Gastroesophageal sphincter (tissue), 4 donors: ENCODE measurements at regions not wholly inside any gene's neighbourhood (a gene's known extent, or its start where the extent isn't known, plus 50 kb on each side); places are given as distances from the start of the nearest gene placed in this dataset.
"Not testable (repeated sequence)": the region's sequence is repeated elsewhere in the genome, so short reads cannot be mapped to it uniquely, and the experiment has no call there.

Experiments used
- ATAC-seq: fragments of 150-250 bp; one replicate; pipeline ENCODE4 v1.9.1; 2016; ENCODE audit warnings: mild to moderate bottlenecking, moderate library complexity
- H3K27ac ChIP-seq, 4 donors: fragments of 200-600 bp; sonication (generic) in 3 of 4; 1 replicate in 3 of 4; 2 replicates in 1 of 4; pipeline ENCODE4 v1.5.1; 2016 to 2019
- H3K27me3 ChIP-seq: fragments of 200-600 bp; sonication (generic); one replicate; pipeline ENCODE4 v1.5.1; 2019
- H3K36me3 ChIP-seq, 2 donors: fragments of 200-600 bp; sonication (generic); one replicate each; pipeline ENCODE4 v1.5.1; 2019; ENCODE audit warnings: control low read depth in 1 of 2
- H3K4me1 ChIP-seq, 3 donors: fragments of 200-600 bp; sonication (generic); 1 replicate in 2 of 3; 2 replicates in 1 of 3; pipeline ENCODE4 v1.5.1; 2016 to 2019; ENCODE audit warnings: control low read depth in 2 of 3
- H3K4me3 ChIP-seq, 2 donors: fragments of 200-600 bp; sonication (generic); one replicate each; pipeline ENCODE4 v1.5.1; 2019; ENCODE audit warnings: mild to moderate bottlenecking in 1 of 2, moderate library complexity in 1 of 2
- H3K9me3 ChIP-seq, 3 donors: fragments of 200-600 bp; sonication (generic); one replicate each; pipeline ENCODE4 v1.5.1; 2017 to 2019; ENCODE audit warnings: control low read depth in 2 of 3
- EP300 ChIP-seq: sonication (generic); formaldehyde crosslinking; IDR thresholded peaks from one replicate; pipeline ENCODE4 v1.6.1; 2017; ENCODE audit warnings: antibody characterized with exemption, mild to moderate bottlenecking
- POLR2A ChIP-seq, 2 donors: fragments of 450-650 bp; IDR thresholded peaks; one replicate each; pipeline ENCODE4 v1.6.1; 2017; ENCODE audit warnings: antibody characterized with exemption in 2 of 2, mild to moderate bottlenecking in 2 of 2, moderate library complexity in 1 of 2
- POLR2AphosphoS5 ChIP-seq: sonication (generic); formaldehyde crosslinking; IDR thresholded peaks from one replicate; pipeline ENCODE4 v1.6.1; 2017; ENCODE audit warnings: antibody characterized with exemption
- WGBS, 2 donors: methylation state at CpG; one replicate each; pipeline ENCODE4 v1.1.5; 2018; ENCODE audit warnings: low coverage in 1 of 2; 5-methylcytosine and 5-hydroxymethylcytosine counted together
- TF ChIP-seq, protein P1 (sequence below), 4 experiments: fragments of 200-600 bp in 2 of 4; fragments of 450-650 bp in 2 of 4; sonication (generic) in 1 of 4; IDR thresholded peaks; one replicate each; pipeline ENCODE4 v1.5.1; 2017 to 2019; ENCODE audit warnings: antibody characterized with exemption in 4 of 4, mild to moderate bottlenecking in 2 of 4, moderate library complexity in 2 of 4

GRCh38 chr5:108560581-108560980 lies 178.7 kb upstream of the FBXL17 start:
- ATAC-seq = peak; percentile 80
- no peak for TF ChIP-seq POLR2A (IDR thresholded peaks at IDR 0.05)
- no peak for TF ChIP-seq POLR2AphosphoS5
- TF ChIP-seq, protein P1, sequence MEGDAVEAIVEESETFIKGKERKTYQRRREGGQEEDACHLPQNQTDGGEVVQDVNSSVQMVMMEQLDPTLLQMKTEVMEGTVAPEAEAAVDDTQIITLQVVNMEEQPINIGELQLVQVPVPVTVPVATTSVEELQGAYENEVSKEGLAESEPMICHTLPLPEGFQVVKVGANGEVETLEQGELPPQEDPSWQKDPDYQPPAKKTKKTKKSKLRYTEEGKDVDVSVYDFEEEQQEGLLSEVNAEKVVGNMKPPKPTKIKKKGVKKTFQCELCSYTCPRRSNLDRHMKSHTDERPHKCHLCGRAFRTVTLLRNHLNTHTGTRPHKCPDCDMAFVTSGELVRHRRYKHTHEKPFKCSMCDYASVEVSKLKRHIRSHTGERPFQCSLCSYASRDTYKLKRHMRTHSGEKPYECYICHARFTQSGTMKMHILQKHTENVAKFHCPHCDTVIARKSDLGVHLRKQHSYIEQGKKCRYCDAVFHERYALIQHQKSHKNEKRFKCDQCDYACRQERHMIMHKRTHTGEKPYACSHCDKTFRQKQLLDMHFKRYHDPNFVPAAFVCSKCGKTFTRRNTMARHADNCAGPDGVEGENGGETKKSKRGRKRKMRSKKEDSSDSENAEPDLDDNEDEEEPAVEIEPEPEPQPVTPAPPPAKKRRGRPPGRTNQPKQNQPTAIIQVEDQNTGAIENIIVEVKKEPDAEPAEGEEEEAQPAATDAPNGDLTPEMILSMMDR (IDR thresholded peaks at IDR 0.05) = no peak
- no peak for TF ChIP-seq EP300
- Histone ChIP-seq H3K4me1 (peaks cover 0 to 13% (median 0%) of the 10 kb centered on the region in 3 donors), H3K36me3 (no peaks in the 10 kb centered on the region), H3K27me3 (no peaks in the 10 kb centered on the region), H3K4me3 (no peak overlapping the region), H3K9me3 (no peaks in the 10 kb centered on the region), H3K27ac (peak overlapping the region in 3 of 4 donors; percentile 57 to 63 (median 59))
- 17 to 25% methylated on average over 1 of the region's 1 CpG for WGBS, 2 donors

DNA sequence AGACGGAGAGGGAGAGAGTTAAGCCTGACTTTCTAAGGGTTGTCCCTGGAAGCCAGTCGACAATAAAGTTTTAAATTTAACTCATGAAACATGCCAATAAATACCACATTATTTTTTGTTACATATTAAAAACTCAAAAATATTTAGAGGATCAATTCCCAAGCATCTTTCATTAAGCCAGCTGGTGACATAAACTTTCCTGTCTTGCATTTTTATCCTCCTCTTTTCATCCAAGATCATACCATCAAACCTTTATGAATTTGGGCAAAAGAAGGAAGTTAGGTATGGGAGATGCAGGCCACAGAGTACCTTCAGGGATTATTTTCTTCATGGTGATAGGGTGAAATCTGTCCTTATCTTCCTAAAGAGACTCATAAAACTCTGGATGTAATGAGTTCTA lies 178.3 kb upstream of the FBXL17 start:
- 54 to 100% methylated on average over 1 to 2 of the region's 2 CpGs for WGBS, 2 donors
- TF ChIP-seq, protein P1 (IDR thresholded peaks at IDR 0.05) = no peak
- TF ChIP-seq POLR2AphosphoS5 (no peak), POLR2A (IDR thresholded peaks at IDR 0.05) (no peak), EP300 (no peak)

GRCh38 chr5:108558840-108559239 lies 176.9 kb upstream of the FBXL17 start:
- not testable (repeated sequence) for H3K4me3 ChIP-seq, H3K9me3 ChIP-seq, H3K27ac ChIP-seq, H3K36me3 ChIP-seq, ATAC-seq, H3K27me3 ChIP-seq
- no CpG with 5 or more reads among the region's 24 CpGs for WGBS, 2 donors
- peaks cover 0 to 13% (median 0%) of the 10 kb centered on the region in 3 donors for H3K4me1 ChIP-seq

More for the DNA sequence above, 178.3 kb upstream of the FBXL17 start:
- H3K27ac ChIP-seq = no peak overlapping the region
- no peak for ATAC-seq
- H3K36me3 ChIP-seq = no peaks in the 10 kb centered on the region
- H3K4me1 ChIP-seq = peaks cover 0 to 13% (median 0%) of the 10 kb centered on the region in 3 donors
- H3K9me3 ChIP-seq = no peaks in the 10 kb centered on the region
- no peak overlapping the region for H3K4me3 ChIP-seq
- H3K27me3 ChIP-seq = no peaks in the 10 kb centered on the region

GRCh38 chr5:108558142-108558541 lies 176.2 kb upstream of the FBXL17 start:
- H3K9me3 ChIP-seq, H3K4me3 ChIP-seq, H3K27ac ChIP-seq, H3K27me3 ChIP-seq, ATAC-seq, H3K36me3 ChIP-seq: not testable (repeated sequence)
- H3K4me1 ChIP-seq = peaks cover 0 to 13% (median 0%) of the 10 kb centered on the region in 3 donors
- WGBS, 2 donors = 93% methylated on average over 2 of the region's 5 CpGs; no CpG with 5 or more reads in 1 of the 2 donors

DNA sequence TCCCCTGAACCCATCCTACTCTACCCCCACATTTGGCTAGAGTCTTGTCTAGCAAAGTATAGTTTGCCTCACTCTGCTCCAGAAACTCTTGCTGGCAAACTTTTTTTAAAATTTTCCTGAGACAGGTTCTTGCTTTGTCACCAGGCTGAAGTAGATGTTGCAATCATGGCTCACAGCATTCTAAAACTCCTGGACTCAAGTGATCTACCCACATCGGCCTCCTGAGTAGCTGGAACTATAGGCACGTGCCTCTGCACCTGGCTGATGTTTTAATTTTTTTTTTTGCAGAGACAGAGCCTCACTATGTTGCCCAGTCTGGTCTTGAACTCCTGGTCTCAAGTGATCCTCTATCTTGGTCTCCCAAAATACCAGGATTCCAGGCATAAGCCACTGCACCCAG lies 175.8 kb upstream of the FBXL17 start:
- H3K4me1 ChIP-seq = peaks cover 0 to 13% (median 0%) of the 10 kb centered on the region in 3 donors
- ATAC-seq = no peak
- WGBS, 2 donors = 60 to 96% methylated on average over 1 to 2 of the region's 2 CpGs

More for the DNA sequence above, 175.8 kb upstream of the FBXL17 start:
- Histone ChIP-seq H3K9me3 (no peaks in the 10 kb centered on the region), H3K27me3 (no peaks in the 10 kb centered on the region), H3K36me3 (no peaks in the 10 kb centered on the region), H3K4me3 (no peak overlapping the region), H3K27ac (no peak overlapping the region)
- no peak for TF ChIP-seq EP300
- TF ChIP-seq POLR2AphosphoS5 = no peak
- TF ChIP-seq POLR2A (IDR thresholded peaks at IDR 0.05) = no peak
- TF ChIP-seq, protein P1 (IDR thresholded peaks at IDR 0.05) = no peak
